ENCODE measurements at regions not wholly inside any gene's neighbourhood (a gene's known extent, or its start where the extent isn't known, plus 50 kb on each side); places are given as distances from the start of the nearest gene placed in this dataset.
"Not testable (repeated sequence)": the region's sequence is repeated elsewhere in the genome, so short reads cannot be mapped to it uniquely, and the experiment has no call there.

DNA sequence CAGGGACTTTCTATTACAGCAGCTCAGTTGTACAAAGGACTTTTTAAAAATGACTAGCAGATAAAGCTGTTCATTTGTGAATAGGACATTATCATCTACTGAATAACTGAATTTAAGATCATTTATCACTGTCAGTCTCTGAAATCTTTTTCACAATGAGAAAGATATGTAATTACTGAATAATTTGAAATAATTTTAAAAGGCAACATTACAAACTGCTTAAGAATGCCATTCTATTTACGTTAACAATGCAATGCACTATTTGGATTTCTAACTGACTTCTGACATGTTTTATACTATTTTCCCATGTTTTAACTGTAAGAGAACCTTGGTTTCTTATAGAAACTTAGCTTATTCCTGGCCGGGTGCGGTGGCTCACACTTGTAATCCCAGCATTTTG, 2033.0 kb upstream of the PCDH20 start:
- Histone ChIP-seq H3K27ac (no peak overlapping the region), H3K4me3 (replicated peaks in 1 of 3) (no peak overlapping the region), H3K27me3 (no peaks in the 10 kb centered on the region), H3K36me3 (no peaks in the 10 kb centered on the region), H3K9me3 (no peaks in the 10 kb centered on the region), H3K4me1 (no peaks in the 10 kb centered on the region)
- 87% methylated on average over 3 of the region's 3 CpGs for WGBS, 2 donors
- intact Hi-C loops (cut with DNase I) = no loop called here
- no peak for DNase-seq
- no peak for TF ChIP-seq POLR2A (IDR thresholded peaks at IDR 0.05)
- TF ChIP-seq, protein P1, sequence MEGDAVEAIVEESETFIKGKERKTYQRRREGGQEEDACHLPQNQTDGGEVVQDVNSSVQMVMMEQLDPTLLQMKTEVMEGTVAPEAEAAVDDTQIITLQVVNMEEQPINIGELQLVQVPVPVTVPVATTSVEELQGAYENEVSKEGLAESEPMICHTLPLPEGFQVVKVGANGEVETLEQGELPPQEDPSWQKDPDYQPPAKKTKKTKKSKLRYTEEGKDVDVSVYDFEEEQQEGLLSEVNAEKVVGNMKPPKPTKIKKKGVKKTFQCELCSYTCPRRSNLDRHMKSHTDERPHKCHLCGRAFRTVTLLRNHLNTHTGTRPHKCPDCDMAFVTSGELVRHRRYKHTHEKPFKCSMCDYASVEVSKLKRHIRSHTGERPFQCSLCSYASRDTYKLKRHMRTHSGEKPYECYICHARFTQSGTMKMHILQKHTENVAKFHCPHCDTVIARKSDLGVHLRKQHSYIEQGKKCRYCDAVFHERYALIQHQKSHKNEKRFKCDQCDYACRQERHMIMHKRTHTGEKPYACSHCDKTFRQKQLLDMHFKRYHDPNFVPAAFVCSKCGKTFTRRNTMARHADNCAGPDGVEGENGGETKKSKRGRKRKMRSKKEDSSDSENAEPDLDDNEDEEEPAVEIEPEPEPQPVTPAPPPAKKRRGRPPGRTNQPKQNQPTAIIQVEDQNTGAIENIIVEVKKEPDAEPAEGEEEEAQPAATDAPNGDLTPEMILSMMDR (IDR thresholded peaks at IDR 0.05) = no peak

- Histone ChIP-seq H3K4me3 (replicated peaks in 1 of 3) (no peak overlapping the region), H3K9me3 (no peaks in the 10 kb centered on the region), H3K27me3 (no peaks in the 10 kb centered on the region), H3K27ac (no peak overlapping the region), H3K4me1 (no peaks in the 10 kb centered on the region), H3K36me3 (no peaks in the 10 kb centered on the region)
- whole genome bisulfite sequencing, 2 donors = 84 to 87% methylated on average over 6 of the region's 6 CpGs
- intact Hi-C loops (cut with DNase I) = no loop called here
- TF ChIP-seq POLR2A (IDR thresholded peaks at IDR 0.05) = no peak
- TF ChIP-seq, protein P1 (IDR thresholded peaks at IDR 0.05) = no peak
- DNase-seq = no peak
Observed at GRCh38 chr13:63446329-63446728, 2030.7 kb upstream of the PCDH20 start.

DNA sequence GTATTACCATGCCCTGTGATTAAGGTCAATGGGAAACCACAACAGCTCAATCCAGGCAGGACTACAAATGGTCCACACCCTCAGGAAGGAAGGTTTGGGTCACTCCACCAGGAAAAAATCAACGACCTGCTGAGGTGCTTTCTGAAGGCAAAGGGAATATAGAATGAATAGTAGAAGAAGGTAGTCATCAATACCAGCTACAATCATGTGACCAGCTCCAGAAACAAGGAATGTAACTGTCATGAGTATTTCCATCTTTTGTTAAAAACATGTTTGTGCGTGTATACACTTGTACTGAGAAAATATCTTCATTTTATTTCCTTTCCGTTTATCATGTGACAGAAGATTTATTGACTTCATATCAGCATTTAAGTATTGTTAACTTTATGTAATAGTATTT, 2028.6 kb upstream of the PCDH20 start:
- H3K36me3 ChIP-seq; H3K4me3 ChIP-seq (replicated peaks in 1 of 3); DNase-seq; intact Hi-C loops (cut with DNase I); H3K4me1 ChIP-seq; H3K27ac ChIP-seq; H3K27me3 ChIP-seq; H3K9me3 ChIP-seq: not testable (repeated sequence)
- 86 to 89% methylated on average over 3 of the region's 3 CpGs for WGBS, 2 donors

GRCh38 chr13:63438951-63439350, 2023.3 kb upstream of the PCDH20 start:
- H3K27me3 ChIP-seq = no peaks in the 10 kb centered on the region
- 60 to 62% methylated on average over 4 of the region's 4 CpGs for WGBS, 2 donors
- no peaks in the 10 kb centered on the region for H3K9me3 ChIP-seq
- intact Hi-C loops (cut with DNase I) = no loop called here
- no peak overlapping the region for H3K27ac ChIP-seq
- no peak overlapping the region for H3K4me3 ChIP-seq (replicated peaks in 1 of 3)
- H3K4me1 ChIP-seq = no peaks in the 10 kb centered on the region
- DNase-seq = no peak
- no peak for TF ChIP-seq POLR2A (IDR thresholded peaks at IDR 0.05)
- TF ChIP-seq, protein P1 (IDR thresholded peaks at IDR 0.05) = no peak
- H3K36me3 ChIP-seq = no peaks in the 10 kb centered on the region

GRCh38 chr13:63436325-63436668, 2020.6 kb upstream of the PCDH20 start:
- Histone ChIP-seq H3K4me1 (no peaks in the 10 kb centered on the region), H3K27me3 (no peaks in the 10 kb centered on the region), H3K36me3 (no peaks in the 10 kb centered on the region), H3K27ac (no peak overlapping the region), H3K9me3 (no peaks in the 10 kb centered on the region), H3K4me3 (replicated peaks in 1 of 3) (no peak overlapping the region)
- intact Hi-C loops (cut with DNase I) = no loop called here
- DNase-seq = no peak
- WGBS, 2 donors = 61 to 69% methylated on average over 2 of the region's 2 CpGs
- no peak for TF ChIP-seq POLR2A (IDR thresholded peaks at IDR 0.05)
- TF ChIP-seq, protein P1 (IDR thresholded peaks at IDR 0.05) = no peak

GRCh38 chr13:63435667-63436324, 2020.1 kb upstream of the PCDH20 start:
- Histone ChIP-seq H3K27me3 (no peaks in the 10 kb centered on the region), H3K4me1 (no peaks in the 10 kb centered on the region), H3K9me3 (no peaks in the 10 kb centered on the region), H3K4me3 (replicated peaks in 1 of 3) (no peak overlapping the region), H3K27ac (no peak overlapping the region), H3K36me3 (no peaks in the 10 kb centered on the region)
- DNase-seq = no peak
- 51 to 53% methylated on average over 2 of the region's 2 CpGs for WGBS, 2 donors
- intact Hi-C loops (cut with DNase I) = no loop called here
- TF ChIP-seq POLR2A (IDR thresholded peaks at IDR 0.05) = no peak
- TF ChIP-seq, protein P1 (IDR thresholded peaks at IDR 0.05) = no peak
